Erythroblast (primary cell): ENCODE measurements at regions not wholly inside any gene's neighbourhood (a gene's known extent, or its start where the extent isn't known, plus 50 kb on each side); places are given as distances from the start of the nearest gene placed in this dataset.
"Not testable (repeated sequence)": the region's sequence is repeated elsewhere in the genome, so short reads cannot be mapped to it uniquely, and the experiment has no call there.

ENCODE experiments used
- DNase-seq, 2 experiments: peaks; one replicate each; lab custom pipeline; 2025; lab: John Stamatoyannopoulos, UW
- GATA1 ChIP-seq: IDR thresholded peaks from 2 replicates; pipeline ENCODE4 v1.6.1; 2011; ENCODE audit warnings: low read depth, mild to moderate bottlenecking, control low read depth, low read length, moderate library complexity
- POLR2A ChIP-seq: IDR thresholded peaks from 2 replicates; pipeline ENCODE4 v1.6.1; 2011; ENCODE audit warnings: mild to moderate bottlenecking, low read length

DNA sequence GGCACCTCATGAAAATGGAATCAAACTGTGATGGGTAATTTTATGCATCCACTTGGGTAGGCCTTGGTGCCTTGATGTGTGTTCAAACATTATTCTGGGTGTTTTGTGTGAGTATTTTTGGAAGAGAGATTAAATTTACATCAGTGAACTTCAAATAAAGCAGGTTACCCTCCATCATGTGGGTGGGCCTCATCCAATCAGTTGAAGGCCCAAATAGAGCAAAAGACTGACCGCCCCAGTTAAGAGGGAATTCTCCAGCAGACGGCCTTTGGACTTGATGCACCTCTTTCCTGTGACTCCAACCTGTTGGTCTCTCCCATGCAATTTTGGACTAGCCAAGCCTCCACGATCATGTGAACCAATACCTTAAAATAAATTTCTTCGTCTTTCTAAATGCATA is 97.7 kb upstream of the DPP6 start:
- TF ChIP-seq POLR2A (no peak), GATA1 (no peak)
- no peak for DNase-seq

GRCh38 chr7:153957677-153958076 is 94.5 kb upstream of the DPP6 start:
- not testable (repeated sequence) for DNase-seq

DNA sequence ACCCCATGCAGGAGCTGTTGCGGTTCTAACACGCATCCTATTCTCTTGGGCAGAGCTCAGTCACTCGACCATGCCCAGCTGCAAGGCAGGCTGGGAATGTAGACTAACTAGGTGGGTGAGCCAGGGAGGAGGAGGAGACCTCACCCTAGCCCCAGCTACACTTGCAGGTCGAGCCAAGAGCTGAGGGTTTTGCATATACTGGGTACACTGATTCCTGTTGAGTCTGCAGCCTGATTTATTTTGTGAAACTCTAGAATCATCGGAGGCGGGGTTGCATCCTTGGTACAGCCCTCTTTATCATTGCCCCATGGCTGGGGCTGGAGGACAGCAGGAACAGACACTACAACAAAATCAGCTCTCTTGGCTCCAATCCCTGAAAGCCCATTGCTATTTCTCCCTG is 93.8 kb upstream of the DPP6 start:
- DNase-seq: not testable (repeated sequence)

DNA sequence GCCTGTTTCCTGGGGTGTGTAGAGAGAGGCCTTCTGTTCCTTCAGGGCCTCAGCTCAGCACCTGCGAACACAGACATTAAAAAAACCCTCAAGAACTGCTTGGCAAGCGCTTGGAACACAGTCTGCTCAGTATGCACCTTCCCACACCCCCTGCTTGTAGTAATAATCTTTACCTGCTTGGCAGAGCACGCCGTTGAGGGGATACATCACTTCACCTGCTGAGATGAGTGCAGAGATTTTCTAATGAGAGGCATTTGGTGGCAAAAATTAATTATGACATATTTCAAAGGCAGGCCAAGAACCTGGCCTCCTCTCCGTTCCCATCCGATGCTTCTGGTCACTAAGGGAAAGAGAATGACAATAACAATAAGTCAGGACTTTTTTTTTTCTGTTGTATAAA is 93.4 kb upstream of the DPP6 start:
- DNase-seq: not testable (repeated sequence)

- not testable (repeated sequence) for DNase-seq
Measured at GRCh38 chr7:153964481-153965112, 87.6 kb upstream of the DPP6 start.

DNA sequence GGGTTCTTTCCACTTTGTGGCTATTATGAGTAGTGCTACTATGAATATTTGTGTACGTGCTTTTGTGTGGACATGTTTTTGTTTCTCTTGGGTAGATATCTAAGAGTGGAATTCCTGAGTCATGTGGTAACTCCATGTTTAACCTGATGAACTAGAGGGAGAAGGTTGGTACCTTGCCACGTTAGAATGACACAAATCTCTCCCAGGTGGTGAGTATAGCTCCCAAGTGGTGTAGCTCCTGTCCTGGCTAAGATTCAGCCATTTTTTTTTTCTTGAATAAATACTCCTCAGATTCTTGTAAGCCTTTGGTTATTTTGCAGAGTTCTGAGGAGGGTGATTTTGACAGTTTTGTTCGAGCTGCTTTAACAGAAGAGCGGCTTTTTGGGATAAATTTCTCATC is 83.2 kb upstream of the DPP6 start:
- not testable (repeated sequence) for DNase-seq

GRCh38 chr7:153974603-153975002 is 77.6 kb upstream of the DPP6 start:
- not testable (repeated sequence) for DNase-seq

DNA sequence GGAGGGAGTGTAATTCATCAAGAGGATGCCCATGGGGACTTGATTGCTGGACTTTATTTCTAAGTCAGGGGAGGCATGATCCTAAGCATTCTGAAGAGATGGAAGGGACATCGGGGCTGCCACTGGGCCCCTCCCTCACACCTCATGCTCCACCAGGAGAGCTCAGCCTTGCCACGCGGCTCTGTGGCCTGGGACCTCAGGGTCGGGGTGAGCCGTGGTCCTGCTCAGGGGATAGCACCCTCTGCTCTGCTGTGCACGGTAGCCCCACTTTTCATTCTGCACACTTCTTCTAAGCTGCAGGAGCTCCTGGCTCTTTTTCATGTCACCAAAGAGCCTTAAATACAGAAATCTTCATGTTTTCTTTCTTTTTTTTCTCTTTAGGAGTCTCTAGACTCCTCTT is 75.5 kb upstream of the DPP6 start:
- DNase-seq: not testable (repeated sequence)

DNA sequence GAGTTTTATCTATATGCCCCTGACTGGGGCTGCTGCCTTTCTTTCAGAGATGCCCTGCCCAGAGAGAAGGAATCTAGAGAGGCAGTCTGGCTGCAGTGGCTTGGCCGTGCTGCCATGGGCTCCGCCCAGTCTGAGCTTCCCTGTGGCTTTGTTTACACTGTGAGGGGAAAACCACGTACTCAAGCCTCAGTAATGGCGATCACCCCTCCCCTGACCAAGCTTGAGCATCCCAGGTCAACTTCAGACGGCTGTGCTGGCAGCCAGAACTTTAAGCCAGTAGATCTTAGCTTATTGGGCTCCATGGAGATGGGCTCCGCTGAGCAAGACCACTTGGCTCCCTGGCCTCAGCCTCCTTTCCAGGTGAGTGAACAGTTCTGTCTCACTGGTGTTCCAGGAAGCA is 69.0 kb upstream of the DPP6 start:
- not testable (repeated sequence) for DNase-seq

DNA sequence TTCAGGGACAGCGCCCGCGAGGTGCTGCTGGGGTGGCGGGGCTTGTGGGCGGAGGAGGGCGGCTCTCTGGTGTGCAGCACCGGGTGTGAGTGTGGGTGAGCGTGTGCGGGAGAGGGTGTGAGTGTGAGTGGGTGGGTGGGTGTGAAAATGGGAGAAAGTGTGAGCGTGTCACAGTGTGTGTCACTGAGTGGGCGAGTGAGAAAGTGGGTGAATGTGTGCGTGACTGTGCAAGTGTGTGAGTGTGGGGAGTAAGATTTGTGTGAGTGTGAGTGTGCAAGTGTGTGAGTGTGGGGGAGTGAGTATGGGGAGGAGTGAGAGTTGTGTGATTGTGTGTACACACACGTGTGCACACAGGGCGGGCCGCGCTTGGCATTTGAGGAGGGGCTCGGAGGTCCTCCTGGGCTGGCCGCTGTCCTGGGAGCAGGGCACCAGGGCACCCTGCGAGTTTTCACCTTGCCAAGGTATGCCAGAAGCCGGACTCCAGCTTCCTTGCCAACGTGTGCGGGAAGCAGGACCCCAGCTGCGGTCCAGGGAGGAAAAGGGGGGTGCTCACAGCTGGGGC is 63.1 kb upstream of the DPP6 start:
- DNase-seq: not testable (repeated sequence)

DNA sequence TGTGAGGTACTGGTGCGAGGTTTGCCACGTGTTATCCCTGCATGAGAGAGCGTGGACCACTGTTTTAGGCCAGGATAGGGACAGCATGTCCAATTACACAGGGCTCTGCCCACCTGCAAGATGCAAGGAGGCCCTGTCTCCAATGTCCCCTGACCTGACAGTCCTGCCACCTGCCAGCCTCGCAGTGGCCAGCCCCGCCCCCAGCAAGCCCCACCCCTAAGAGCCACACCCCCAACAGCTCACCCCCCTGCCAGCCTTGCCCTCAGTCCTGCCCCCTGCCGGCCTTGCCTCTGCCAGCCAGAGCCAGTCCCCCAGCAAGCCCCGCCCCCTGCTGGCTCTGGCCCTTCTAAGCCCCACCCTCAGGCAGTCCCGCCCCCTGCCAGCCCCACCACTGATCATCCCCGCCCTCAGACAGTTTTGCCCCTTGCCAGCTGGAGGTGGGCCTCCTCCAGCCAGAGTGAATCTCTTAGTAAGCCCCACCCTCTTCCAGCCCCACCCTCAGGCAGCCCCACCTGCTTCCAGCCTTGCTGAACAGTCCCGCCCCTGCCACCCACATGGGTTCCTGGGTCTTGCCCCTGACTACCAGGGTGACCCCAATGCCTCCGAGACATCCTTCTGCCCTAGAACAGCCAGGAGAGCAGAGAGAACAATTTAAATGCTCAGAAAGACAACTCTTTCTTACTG is 62.3 kb upstream of the DPP6 start:
- not testable (repeated sequence) for DNase-seq

DNA sequence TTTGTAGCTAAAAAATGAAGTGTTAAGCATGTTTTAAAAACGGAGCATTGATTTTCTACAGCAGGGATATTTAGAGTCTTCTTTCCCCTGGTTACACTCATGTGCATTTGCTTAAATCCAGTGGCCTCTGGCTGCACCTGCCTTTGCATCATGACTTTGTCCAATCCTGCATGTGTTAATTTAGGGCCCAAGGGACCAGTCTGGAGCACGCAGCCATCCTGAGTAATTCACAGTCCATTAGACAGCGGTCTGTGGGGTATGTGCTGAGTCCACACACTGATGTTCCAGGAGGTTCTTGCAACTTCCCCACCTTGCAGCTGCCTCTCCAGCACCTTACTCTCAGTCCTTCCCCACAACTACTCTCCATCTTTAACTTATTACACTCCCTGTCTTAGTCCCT is 60.7 kb upstream of the DPP6 start:
- DNase-seq: not testable (repeated sequence)

DNA sequence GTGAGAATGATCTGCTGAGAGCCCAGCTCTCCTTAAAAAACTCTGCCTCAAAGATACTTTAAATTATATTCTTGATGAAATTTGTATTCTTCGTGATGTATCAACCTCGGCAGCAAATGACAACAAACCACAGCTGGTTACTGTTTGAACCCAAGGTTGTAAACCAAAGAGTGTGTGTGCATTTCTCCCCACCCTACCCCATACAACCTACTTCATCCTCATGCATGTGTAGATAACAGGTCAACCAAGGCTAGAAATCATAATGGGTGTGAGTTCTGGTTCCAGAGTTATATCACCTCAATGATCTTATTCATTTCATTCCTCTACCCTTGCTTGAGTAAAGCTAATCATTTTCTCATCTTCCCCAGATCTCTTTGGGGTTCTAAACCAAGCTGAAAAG is 58.8 kb upstream of the DPP6 start:
- DNase-seq: not testable (repeated sequence)

DNA sequence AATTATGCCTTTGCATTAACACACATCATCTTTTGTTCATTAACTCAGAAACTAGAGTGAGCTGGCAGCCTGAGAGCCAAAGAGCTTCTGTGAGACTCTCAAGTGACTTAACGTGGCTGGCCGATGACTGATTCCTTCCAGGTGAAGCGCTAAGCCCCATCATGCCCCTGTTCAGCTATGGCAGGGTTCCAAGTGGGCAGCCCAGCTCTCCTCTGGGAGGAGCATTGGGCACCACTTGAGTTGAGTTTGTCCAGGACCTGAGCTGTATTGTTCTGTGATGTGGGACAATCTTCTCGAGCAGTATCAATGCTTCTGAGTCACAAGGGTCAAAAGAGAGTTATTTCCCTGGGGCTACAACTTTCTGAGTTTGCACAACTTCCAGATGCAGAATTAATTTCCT is 53.3 kb upstream of the DPP6 start:
- not testable (repeated sequence) for DNase-seq
